22Rv1 (cell line): ENCODE measurements at regions not wholly inside any gene's neighbourhood (a gene's known extent, or its start where the extent isn't known, plus 50 kb on each side); places are given as distances from the start of the nearest gene placed in this dataset.

Source experiments
- H3K27ac ChIP-seq: fragments of 450-650 bp; 2 replicates; pipeline ENCODE4 v1.5.1; 2017
- ZFX ChIP-seq: fragments of 450-650 bp; IDR thresholded peaks from 2 replicates; pipeline ENCODE4 v1.6.1; 2017; ENCODE audit warnings: antibody characterized with exemption, borderline replicate concordance
- TF ChIP-seq, protein P1 (sequence below): fragments of 450-650 bp; IDR thresholded peaks from 2 replicates; pipeline ENCODE4 v1.5.1; 2017; ENCODE audit warnings: mild to moderate bottlenecking

DNA sequence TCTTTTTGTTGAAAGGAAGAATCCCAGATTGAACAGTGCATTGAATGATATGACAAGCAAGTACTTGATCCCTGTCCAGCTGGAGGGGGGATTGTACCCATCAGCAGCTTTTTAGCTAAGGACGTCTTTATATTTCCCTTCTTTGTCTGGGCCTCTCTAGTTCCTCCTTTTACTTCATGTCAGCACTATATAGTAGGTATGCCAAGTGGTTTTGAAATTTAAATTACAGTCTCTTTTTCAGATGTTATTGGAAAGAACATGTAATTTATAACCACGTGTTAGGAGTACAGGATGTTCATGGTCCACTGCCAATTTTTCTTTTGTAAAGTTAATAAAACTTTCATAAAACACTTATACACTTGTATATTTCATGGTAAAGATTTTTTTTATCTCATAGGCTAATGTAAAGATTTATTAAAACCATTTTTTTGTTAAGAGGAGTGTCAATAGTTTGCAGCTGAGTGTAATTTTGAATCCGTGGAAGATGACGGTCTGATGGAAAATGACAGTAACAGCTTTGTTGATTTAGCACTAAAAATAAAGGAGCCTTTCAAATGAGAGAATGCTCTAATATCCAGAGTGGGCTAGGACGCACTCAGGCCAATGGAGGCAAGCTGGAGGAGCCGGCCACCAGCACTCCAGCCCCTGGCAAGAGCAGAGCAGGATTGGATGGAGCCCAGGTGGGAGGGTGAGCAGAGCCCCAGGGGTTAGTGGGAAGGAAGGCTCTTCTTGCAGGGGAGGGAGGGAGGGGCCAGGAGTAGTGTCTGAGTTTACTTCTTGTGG is 488.3 kb downstream of the INSC start:
- TF ChIP-seq, protein P1, sequence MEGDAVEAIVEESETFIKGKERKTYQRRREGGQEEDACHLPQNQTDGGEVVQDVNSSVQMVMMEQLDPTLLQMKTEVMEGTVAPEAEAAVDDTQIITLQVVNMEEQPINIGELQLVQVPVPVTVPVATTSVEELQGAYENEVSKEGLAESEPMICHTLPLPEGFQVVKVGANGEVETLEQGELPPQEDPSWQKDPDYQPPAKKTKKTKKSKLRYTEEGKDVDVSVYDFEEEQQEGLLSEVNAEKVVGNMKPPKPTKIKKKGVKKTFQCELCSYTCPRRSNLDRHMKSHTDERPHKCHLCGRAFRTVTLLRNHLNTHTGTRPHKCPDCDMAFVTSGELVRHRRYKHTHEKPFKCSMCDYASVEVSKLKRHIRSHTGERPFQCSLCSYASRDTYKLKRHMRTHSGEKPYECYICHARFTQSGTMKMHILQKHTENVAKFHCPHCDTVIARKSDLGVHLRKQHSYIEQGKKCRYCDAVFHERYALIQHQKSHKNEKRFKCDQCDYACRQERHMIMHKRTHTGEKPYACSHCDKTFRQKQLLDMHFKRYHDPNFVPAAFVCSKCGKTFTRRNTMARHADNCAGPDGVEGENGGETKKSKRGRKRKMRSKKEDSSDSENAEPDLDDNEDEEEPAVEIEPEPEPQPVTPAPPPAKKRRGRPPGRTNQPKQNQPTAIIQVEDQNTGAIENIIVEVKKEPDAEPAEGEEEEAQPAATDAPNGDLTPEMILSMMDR: no peak
- no peak for TF ChIP-seq ZFX
- no peak overlapping the region for H3K27ac ChIP-seq

DNA sequence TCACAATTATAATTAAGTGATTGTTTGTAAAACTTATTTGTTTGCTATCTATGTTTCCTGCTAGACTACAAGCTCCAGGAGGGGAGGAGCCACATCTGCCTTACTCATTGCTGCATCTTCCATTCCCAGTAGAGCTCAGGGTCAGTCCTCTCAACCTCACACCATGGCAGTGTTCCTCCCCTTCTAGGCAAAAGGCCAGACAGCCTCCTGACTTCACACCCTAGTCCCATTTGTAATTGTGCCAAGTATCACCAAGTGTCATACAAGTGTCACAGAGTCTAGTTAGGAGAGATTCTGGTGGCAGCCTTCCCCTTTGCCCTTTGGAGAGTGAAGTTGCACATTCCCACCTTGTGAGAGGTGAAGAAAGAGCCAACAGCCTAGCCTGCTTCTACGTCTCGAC is 490.4 kb downstream of the INSC start:
- TF ChIP-seq ZFX: no peak
- TF ChIP-seq, protein P1: no peak
- no peak overlapping the region for H3K27ac ChIP-seq

DNA sequence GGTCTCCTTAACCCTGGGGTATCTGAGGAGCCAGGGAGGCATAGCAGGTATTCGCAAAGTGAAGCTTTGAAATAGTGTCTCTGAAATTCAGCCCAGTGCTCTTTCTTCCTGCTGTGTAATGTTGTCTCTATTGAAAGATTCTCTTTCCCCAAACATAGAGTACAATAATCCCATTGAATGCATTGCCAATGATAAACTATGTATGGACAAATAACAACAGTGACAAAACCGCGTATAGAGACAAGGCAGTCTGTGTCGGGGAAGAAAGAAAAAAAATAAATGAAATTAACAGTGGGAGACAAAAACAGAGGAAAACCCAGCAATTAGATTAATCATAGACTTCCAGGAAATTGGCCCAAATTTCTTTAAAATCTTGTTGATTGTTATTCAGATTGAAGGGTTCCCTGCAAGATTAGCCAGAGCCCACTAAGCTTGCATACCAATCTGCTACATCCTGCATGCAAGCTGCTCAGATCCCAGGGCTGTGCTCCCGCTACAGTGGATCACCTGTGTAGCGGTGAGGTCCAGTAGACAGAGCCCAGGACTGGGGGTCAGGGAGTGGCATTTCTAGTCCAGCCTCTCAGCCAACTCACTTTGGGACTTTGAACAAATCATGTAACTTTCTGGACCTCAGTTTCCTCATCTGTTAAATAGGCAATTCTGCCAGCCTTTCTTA is 492.8 kb downstream of the INSC start:
- TF ChIP-seq, protein P1: no peak
- no peak for TF ChIP-seq ZFX
- H3K27ac ChIP-seq: no peak overlapping the region

DNA sequence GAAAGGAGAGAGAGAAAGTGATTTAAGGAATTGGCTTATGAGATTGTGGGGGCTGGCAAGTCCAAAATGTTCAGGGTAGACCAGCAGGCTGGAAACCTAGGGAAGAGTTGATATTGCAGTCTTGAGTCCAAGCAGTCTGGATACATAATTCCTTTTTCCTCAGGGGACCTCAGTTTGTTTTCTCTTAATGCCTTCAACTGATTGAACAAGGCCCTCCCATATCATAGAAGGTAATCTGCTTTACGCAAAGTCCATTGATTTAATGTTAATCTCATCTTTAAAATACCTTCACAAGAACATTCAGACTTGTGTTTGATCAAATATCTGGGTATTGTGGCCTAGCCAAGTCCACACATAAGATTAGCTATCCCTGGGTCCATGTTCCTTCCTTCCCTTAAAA is 494.7 kb downstream of the INSC start:
- no peak overlapping the region for H3K27ac ChIP-seq
- no peak for TF ChIP-seq ZFX
- TF ChIP-seq, protein P1: no peak

DNA sequence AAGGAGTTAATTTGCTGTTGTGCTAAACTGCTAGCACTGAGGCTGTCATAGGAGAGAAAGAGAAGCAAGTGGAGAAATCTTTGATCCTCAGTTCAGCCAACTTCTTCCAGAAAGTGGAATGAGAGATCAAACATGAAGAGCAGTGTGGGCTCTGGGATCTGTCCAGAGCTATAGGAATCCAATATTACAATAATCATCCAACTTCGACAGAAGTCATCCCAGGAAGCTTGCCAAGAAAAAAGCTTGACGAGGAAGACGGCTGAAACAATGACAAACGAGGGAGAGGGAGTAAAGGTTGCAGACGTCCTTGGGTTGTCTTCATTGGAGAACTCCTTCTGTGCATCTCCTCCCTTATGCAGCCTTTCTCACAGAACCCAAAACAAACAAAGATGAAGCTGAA is 496.2 kb downstream of the INSC start:
- TF ChIP-seq ZFX: no peak
- TF ChIP-seq, protein P1: no peak
- H3K27ac ChIP-seq: no peak overlapping the region

DNA sequence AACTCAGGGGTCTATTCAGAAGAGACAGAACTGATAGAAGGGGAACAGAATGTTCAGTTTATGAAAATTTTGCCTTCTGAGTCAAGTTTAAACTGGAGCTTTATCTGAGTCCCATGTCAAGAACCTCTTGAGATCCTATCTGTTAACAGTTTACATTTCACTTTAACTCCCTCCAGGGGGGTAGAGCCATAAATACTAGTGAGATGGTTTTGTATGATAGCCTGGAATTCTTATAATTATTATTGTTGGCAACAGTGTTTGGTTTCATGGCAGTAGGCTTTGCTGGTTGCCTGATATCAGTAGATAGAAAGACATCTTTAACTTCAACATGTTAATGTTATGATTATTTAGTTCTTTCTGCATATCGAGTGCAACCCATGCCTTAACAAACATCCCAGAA is 498.5 kb downstream of the INSC start:
- no peak for TF ChIP-seq ZFX
- TF ChIP-seq, protein P1: no peak
- H3K27ac ChIP-seq: no peak overlapping the region

DNA sequence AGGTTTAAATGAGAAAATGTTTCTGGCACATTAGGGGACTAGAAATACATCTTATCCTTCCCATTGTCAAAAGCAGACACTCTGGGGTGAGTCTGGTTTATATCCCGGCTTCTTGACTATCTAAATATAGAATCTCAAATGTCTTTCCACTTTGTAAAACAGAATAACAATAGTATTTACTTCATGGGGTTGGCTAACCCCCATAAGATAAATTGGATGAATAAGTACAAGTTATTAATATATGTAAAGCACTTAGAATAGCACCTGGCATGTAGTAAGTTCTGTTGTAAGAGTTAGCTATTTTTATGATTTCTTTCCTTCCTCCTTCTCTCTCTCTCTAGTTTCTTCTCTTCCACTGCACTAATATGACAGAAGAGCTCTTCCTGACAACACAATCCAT is 499.1 kb downstream of the INSC start:
- no peak overlapping the region for H3K27ac ChIP-seq
- TF ChIP-seq, protein P1: no peak
- no peak for TF ChIP-seq ZFX
